ENCODE measurements at regions not wholly inside any gene's neighbourhood (a gene's known extent, or its start where the extent isn't known, plus 50 kb on each side); places are given as distances from the start of the nearest gene placed in this dataset.

DNA sequence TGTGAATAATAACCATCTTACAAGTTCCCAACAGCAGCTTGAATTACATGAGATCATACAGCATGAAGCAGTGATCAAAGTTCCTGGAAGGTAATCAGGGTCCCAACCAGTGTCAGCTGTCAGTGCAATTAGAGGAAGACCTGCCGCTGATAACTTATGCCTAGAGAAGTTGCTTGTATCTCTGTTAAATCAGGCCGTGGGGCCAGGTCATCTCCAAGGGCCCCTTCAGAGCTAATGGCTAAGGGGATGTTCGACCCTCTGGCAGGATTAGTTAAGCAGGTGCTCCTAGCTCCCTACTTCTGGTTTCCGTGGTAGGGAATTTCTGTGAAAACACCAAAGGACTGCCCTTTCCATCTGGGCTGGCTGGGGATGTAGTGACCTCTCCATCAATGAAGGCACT, 251.0 kb downstream of the FAM43A start:
- TF ChIP-seq, protein P1, sequence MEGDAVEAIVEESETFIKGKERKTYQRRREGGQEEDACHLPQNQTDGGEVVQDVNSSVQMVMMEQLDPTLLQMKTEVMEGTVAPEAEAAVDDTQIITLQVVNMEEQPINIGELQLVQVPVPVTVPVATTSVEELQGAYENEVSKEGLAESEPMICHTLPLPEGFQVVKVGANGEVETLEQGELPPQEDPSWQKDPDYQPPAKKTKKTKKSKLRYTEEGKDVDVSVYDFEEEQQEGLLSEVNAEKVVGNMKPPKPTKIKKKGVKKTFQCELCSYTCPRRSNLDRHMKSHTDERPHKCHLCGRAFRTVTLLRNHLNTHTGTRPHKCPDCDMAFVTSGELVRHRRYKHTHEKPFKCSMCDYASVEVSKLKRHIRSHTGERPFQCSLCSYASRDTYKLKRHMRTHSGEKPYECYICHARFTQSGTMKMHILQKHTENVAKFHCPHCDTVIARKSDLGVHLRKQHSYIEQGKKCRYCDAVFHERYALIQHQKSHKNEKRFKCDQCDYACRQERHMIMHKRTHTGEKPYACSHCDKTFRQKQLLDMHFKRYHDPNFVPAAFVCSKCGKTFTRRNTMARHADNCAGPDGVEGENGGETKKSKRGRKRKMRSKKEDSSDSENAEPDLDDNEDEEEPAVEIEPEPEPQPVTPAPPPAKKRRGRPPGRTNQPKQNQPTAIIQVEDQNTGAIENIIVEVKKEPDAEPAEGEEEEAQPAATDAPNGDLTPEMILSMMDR (IDR thresholded peaks at IDR 0.05; ENCODE audit: insufficient read depth, low read length, poor library complexity, severe bottlenecking): no peak
- DNase-seq (ENCODE audit: extremely low read depth, insufficient read length): no peak

GRCh38 chr3:194937144-194937543, 251.5 kb downstream of the FAM43A start:
- TF ChIP-seq, protein P1 (IDR thresholded peaks at IDR 0.05; ENCODE audit: insufficient read depth, low read length, poor library complexity, severe bottlenecking): no peak
- DNase-seq (ENCODE audit: extremely low read depth, insufficient read length): no peak
- no peak overlapping the region for H3K4me3 ChIP-seq (replicated peaks; ENCODE audit: low read depth, low read length)
- no peaks in the 10 kb centered on the region for H3K36me3 ChIP-seq (ENCODE audit: control insufficient read depth, insufficient read depth, low read length)
- no peaks in the 10 kb centered on the region; the same call in 1 of the 2 replicates for H3K27me3 ChIP-seq (replicated peaks; ENCODE audit: control insufficient read depth, insufficient read depth, low read length)

More for the DNA sequence above, 251.0 kb downstream of the FAM43A start:
- Histone ChIP-seq H3K36me3 (ENCODE audit: control insufficient read depth, insufficient read depth, low read length) (no peaks in the 10 kb centered on the region), H3K27me3 (replicated peaks; ENCODE audit: control insufficient read depth, insufficient read depth, low read length) (no peaks in the 10 kb centered on the region; the same call in 1 of the 2 replicates), H3K4me3 (replicated peaks; ENCODE audit: low read depth, low read length) (no peak overlapping the region)

GRCh38 chr3:194937882-194938321, 252.2 kb downstream of the FAM43A start:
- DNase-seq (ENCODE audit: extremely low read depth, insufficient read length): no peak
- Histone ChIP-seq H3K36me3 (ENCODE audit: control insufficient read depth, insufficient read depth, low read length) (no peaks in the 10 kb centered on the region), H3K4me3 (replicated peaks; ENCODE audit: low read depth, low read length) (no peak overlapping the region), H3K27me3 (replicated peaks; ENCODE audit: control insufficient read depth, insufficient read depth, low read length) (no peaks in the 10 kb centered on the region; the same call in 1 of the 2 replicates)
- TF ChIP-seq, protein P1 (IDR thresholded peaks at IDR 0.05; ENCODE audit: insufficient read depth, low read length, poor library complexity, severe bottlenecking): no peak

DNA sequence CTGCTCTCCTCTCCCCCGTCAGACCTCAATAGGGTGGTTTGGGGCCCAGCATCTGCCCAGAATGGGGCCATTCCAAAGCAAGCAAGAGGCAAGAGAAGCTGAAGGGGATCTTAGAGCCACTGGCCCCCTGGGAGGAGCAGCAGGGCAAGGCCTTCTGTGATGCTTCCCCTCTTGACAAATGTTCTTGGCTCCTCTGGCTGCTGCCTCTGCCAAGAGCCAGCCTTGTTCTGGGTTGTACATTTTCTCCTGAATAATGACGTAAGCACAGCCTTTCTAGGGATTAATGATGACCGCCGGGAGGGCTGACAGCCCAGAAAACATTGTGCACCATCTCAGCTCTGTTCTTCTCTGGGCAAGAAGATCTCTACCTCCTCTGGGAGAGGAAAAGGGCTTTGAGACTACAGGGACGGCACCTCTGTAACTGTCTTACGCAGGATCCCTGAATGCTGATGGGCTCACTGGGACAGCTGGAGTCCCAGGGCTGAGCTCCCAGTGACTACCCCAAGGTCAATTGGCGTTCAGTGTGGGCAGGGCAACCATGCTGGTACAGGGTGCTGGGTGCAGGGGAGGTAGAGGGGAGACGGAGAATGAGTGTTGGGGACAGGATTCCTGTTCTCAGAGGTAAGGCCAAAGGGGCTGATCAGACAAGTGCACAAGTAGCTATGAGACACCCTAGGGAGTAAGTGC, 253.3 kb downstream of the FAM43A start:
- DNase-seq (ENCODE audit: extremely low read depth, insufficient read length): no peak
- H3K36me3 ChIP-seq (ENCODE audit: control insufficient read depth, insufficient read depth, low read length): no peaks in the 10 kb centered on the region
- TF ChIP-seq, protein P1 (IDR thresholded peaks at IDR 0.05; ENCODE audit: insufficient read depth, low read length, poor library complexity, severe bottlenecking): no peak
- no peaks in the 10 kb centered on the region; the same call in 1 of the 2 replicates for H3K27me3 ChIP-seq (replicated peaks; ENCODE audit: control insufficient read depth, insufficient read depth, low read length)
- H3K4me3 ChIP-seq (replicated peaks; ENCODE audit: low read depth, low read length): no peak overlapping the region

DNA sequence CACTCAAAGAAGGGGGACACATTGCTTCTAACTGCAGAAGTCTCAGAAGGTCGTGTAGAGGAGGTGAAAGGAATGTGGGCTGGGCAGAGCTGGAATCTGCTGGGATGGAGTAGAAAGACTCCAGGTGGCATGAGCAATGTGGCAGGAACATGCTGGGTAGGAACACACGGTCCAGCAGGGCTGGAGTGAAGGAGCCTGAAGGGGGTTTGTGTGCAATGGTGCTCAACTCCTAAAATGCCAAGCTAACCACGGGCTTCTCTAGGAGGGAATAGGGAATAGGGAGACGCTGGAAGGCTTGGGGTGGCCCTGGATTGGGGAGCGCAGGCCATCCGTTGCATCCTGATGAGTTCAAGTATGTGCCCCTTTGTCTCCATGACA, 253.8 kb downstream of the FAM43A start:
- DNase-seq (ENCODE audit: extremely low read depth, insufficient read length): no peak
- TF ChIP-seq, protein P1 (IDR thresholded peaks at IDR 0.05; ENCODE audit: insufficient read depth, low read length, poor library complexity, severe bottlenecking): no peak
- no peaks in the 10 kb centered on the region for H3K36me3 ChIP-seq (ENCODE audit: control insufficient read depth, insufficient read depth, low read length)
- H3K27me3 ChIP-seq (replicated peaks; ENCODE audit: control insufficient read depth, insufficient read depth, low read length): no peaks in the 10 kb centered on the region; the same call in 1 of the 2 replicates
- H3K4me3 ChIP-seq (replicated peaks; ENCODE audit: low read depth, low read length): no peak overlapping the region
